ENCODE measurements at regions not wholly inside any gene's neighbourhood (a gene's known extent, or its start where the extent isn't known, plus 50 kb on each side); places are given as distances from the start of the nearest gene placed in this dataset.

- no peak for TF ChIP-seq CTCF (IDR thresholded peaks at IDR 0.05)
- TF ChIP-seq POLR2A (IDR thresholded peaks at IDR 0.05): no peak
Measured at GRCh38 chrX:137915466-137915865, 349.5 kb downstream of the ZIC3 start.

All from lower leg skin (tissue), 3 donors.